CD4-positive, CD25-positive, alpha-beta regulatory T cell (primary cell): ENCODE measurements at regions not wholly inside any gene's neighbourhood (a gene's known extent, or its start where the extent isn't known, plus 50 kb on each side); places are given as distances from the start of the nearest gene placed in this dataset.

Experiments used
- ATAC-seq, 2 donors: fragments of 150-1000 bp; cut with Tn5 transposase; one replicate each; pipeline ENCODE4 v1.10.0; 2021; ENCODE audit warnings: low read depth in 2 of 2, moderate number of reproducible peaks in 2 of 2, moderate library complexity in 1 of 2
- DNase-seq, 3 donors: peaks; one replicate each; pipeline versions ENCODE4 v3.0.0 to v3.0.0-alpha.2; 2012 to 2022; ENCODE audit warnings: mixed read lengths in 1 of 3
- H3K27ac ChIP-seq: one replicate; pipeline ENCODE4 v1.7.0; 2013; ENCODE audit warnings: mild to moderate bottlenecking, low read length; ENCODE audit not compliant: insufficient read depth, poor library complexity, severe bottlenecking
- H3K27me3 ChIP-seq: one replicate; pipeline ENCODE4 v1.7.0; 2013; ENCODE audit warnings: low read length; ENCODE audit not compliant: control insufficient read depth, insufficient read depth
- H3K36me3 ChIP-seq: one replicate; pipeline ENCODE4 v1.7.0; 2013; ENCODE audit warnings: mild to moderate bottlenecking, low read length, moderate library complexity; ENCODE audit not compliant: control insufficient read depth, insufficient read depth
- H3K4me1 ChIP-seq: 2 replicates; pipeline ENCODE4 v1.7.0; 2013; ENCODE audit warnings: mild to moderate bottlenecking, low read length; ENCODE audit not compliant: insufficient read depth, control insufficient read depth, poor library complexity, severe bottlenecking
- H3K4me3 ChIP-seq: one replicate; pipeline ENCODE4 v1.7.0; 2013; ENCODE audit warnings: low read depth, mild to moderate bottlenecking, low read length, moderate library complexity
- H3K9me3 ChIP-seq, 2 experiments: 1 replicate in 1 of 2; 2 replicates in 1 of 2; pipeline ENCODE4 v1.7.0; 2013; ENCODE audit warnings: low read length in 2 of 2, mild to moderate bottlenecking in 1 of 2, moderate library complexity in 1 of 2; ENCODE audit not compliant: control insufficient read depth in 2 of 2
- H3K27ac Mint-ChIP-seq, 3 donors: one replicate each; pipeline ENCODE4 v1.8.0; 2020 to 2022; ENCODE audit warnings: mild to moderate bottlenecking in 3 of 3, mixed read lengths in 3 of 3, moderate library complexity in 2 of 3
- H3K27me3 Mint-ChIP-seq: one replicate; pipeline ENCODE4 v1.8.0; 2022; ENCODE audit warnings: mild to moderate bottlenecking, mixed read lengths
- H3K36me3 Mint-ChIP-seq: one replicate; pipeline ENCODE4 v1.8.0; 2020; ENCODE audit warnings: mixed read lengths
- H3K4me1 Mint-ChIP-seq, 4 donors: one replicate each; pipeline ENCODE4 v1.8.0; 2020 to 2022; ENCODE audit warnings: mixed read lengths in 4 of 4, mild to moderate bottlenecking in 1 of 4
- H3K4me3 Mint-ChIP-seq, 4 donors: one replicate each; pipeline ENCODE4 v1.8.0; 2020 to 2022; ENCODE audit warnings: mild to moderate bottlenecking in 4 of 4, mixed read lengths in 4 of 4, moderate library complexity in 3 of 4
- H3K9me3 Mint-ChIP-seq, 7 donors: one replicate each; pipeline ENCODE4 v1.8.0; 2020 to 2022; ENCODE audit warnings: mixed read lengths in 7 of 7, mild to moderate bottlenecking in 3 of 7, moderate library complexity in 2 of 7

DNA sequence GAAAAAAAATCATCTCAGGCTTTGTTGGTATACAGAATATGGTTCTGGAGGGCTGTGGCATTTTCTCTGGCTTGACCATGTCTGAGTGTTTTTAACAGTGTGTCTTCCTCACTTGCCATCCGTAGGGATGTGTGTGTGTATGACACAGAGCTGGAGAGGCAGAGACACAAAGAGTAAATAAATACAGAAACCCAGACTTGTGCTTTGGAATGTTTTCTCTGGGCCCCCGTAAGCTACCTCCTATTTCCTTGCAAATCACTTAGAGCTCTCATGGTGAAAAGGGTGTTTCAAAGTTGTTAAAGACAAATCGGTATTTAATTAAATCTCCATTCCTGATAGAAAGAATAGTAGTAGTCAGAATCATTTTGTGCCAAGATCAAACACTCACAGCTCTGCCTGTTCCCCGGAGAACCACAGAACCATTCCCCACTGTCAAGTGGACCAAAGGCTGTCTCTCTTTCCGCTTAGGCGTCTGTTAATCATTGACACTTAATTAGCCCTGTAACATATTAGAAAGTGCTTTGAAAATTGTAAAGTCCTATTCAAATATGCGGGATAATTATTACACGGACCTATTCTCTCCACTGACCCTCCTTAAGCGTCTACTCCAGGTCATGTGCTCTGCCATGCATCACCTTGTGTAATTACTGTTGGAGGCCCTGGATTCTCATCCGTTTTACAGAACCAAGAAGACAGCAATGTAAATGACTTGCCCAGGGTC is 313.6 kb upstream of the TLE3 start:
- Mint-ChIP-seq H3K4me3 (no peak overlapping the region), H3K36me3 (no peaks in the 10 kb centered on the region), H3K9me3 (peaks cover 0 to 1% (median 0%) of the 10 kb centered on the region in 7 donors), H3K4me1 (no peaks in the 10 kb centered on the region), H3K27me3 (peaks cover 11% of the 10 kb centered on the region), H3K27ac (no peak overlapping the region)
- DNase-seq (no peak), ATAC-seq (no peak)
- Histone ChIP-seq H3K4me1 (no peaks in the 10 kb centered on the region), H3K9me3 (no peaks in the 10 kb centered on the region), H3K27ac (no peak overlapping the region), H3K4me3 (no peak overlapping the region), H3K27me3 (no peaks in the 10 kb centered on the region), H3K36me3 (no peaks in the 10 kb centered on the region)

DNA sequence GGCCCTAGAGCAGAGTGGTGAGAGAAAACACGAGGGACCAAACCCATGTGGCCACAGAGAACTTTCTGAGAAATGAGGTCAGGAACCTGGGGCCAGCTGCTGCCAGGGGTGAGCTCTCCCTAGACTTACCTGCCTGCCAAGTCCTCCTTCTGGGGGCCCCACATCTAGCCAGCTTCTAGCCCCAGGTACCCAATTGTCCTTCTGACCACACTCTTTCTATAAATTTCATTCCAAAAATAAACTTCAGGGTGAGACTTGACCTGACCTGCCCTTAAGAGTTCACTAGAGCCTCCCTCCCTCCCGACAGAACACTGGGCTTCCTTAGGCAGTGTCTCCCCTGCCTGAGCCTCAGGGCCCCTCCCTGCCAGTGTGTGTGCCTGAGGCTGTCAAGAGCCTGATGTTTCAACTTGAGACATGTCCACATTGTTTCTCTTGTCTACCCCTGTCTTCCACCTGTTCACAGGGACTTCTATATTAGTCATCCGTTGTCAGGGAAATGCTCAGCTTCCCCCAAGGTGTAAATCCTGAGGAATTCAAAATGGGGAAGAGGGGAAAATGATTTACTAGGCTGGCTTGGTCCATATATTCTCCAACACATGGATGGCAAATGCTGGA is 312.8 kb upstream of the TLE3 start:
- Histone ChIP-seq H3K9me3 (no peaks in the 10 kb centered on the region), H3K27ac (no peak overlapping the region), H3K27me3 (no peaks in the 10 kb centered on the region), H3K4me1 (no peaks in the 10 kb centered on the region), H3K36me3 (no peaks in the 10 kb centered on the region), H3K4me3 (no peak overlapping the region)
- H3K27me3 Mint-ChIP-seq = peaks cover 11% of the 10 kb centered on the region
- ATAC-seq (no peak), DNase-seq (no peak)
- no peaks in the 10 kb centered on the region for H3K4me1 Mint-ChIP-seq
- no peaks in the 10 kb centered on the region for H3K36me3 Mint-ChIP-seq
- H3K27ac Mint-ChIP-seq = no peak overlapping the region
- H3K4me3 Mint-ChIP-seq = no peak overlapping the region
- peaks cover 0 to 1% (median 0%) of the 10 kb centered on the region in 7 donors for H3K9me3 Mint-ChIP-seq

DNA sequence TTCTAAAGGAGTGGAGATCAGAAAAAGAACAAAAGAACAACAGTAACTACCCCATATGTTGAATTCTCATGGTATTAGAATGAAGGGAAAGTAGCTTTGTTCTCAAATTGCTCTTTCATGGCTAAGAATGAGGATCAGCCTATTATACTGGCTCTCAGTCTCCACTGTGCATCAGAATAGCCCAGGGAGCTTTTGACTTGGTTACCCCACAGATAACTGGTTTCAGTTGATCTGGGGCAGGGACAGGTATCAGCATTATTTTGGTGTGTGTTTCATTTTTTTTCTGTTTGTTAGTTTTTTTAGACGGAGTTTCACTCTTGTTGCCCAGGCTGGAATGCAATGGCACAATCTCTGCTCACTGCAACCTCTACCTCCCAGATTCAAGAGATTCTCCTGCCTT is 311.7 kb upstream of the TLE3 start:
- Histone ChIP-seq H3K9me3 (no peaks in the 10 kb centered on the region), H3K4me1 (no peaks in the 10 kb centered on the region), H3K27me3 (no peaks in the 10 kb centered on the region), H3K4me3 (no peak overlapping the region), H3K27ac (no peak overlapping the region), H3K36me3 (no peaks in the 10 kb centered on the region)
- DNase-seq (no peak), ATAC-seq (no peak)
- peaks cover 11% of the 10 kb centered on the region for H3K27me3 Mint-ChIP-seq
- H3K4me1 Mint-ChIP-seq = no peaks in the 10 kb centered on the region
- peaks cover 0 to 2% (median 0%) of the 10 kb centered on the region in 7 donors for H3K9me3 Mint-ChIP-seq
- H3K27ac Mint-ChIP-seq = no peak overlapping the region
- no peak overlapping the region for H3K4me3 Mint-ChIP-seq
- no peaks in the 10 kb centered on the region for H3K36me3 Mint-ChIP-seq

DNA sequence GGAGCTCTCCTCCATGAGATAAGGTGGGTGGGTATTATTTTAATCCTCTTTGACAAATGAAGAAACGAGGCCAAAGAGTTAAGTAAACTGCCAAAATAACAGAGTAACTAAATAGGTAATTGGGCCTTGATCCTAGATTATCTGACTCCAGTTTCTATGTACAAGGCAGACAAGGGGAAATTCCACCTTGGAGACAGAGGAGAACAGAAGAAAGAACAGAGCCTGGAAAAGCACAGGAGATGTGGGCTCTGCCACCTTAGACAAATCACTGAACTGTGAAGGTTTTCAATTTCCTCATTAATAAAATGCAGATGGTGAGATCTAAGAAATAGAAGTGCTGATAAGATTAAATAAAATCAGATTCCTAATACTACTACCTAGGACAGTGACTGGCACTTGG is 310.2 kb upstream of the TLE3 start:
- H3K4me3 Mint-ChIP-seq = no peak overlapping the region
- H3K4me1 ChIP-seq = no peaks in the 10 kb centered on the region
- no peaks in the 10 kb centered on the region for H3K27me3 ChIP-seq
- no peaks in the 10 kb centered on the region for H3K36me3 Mint-ChIP-seq
- no peaks in the 10 kb centered on the region for H3K36me3 ChIP-seq
- no peak overlapping the region for H3K27ac Mint-ChIP-seq
- no peak overlapping the region for H3K27ac ChIP-seq
- H3K9me3 Mint-ChIP-seq = peaks cover 0 to 2% (median 0%) of the 10 kb centered on the region in 7 donors
- DNase-seq = no peak
- ATAC-seq = no peak
- no peaks in the 10 kb centered on the region for H3K4me1 Mint-ChIP-seq
- H3K4me3 ChIP-seq = no peak overlapping the region
- peaks cover 7% of the 10 kb centered on the region for H3K27me3 Mint-ChIP-seq
- H3K9me3 ChIP-seq = no peaks in the 10 kb centered on the region

DNA sequence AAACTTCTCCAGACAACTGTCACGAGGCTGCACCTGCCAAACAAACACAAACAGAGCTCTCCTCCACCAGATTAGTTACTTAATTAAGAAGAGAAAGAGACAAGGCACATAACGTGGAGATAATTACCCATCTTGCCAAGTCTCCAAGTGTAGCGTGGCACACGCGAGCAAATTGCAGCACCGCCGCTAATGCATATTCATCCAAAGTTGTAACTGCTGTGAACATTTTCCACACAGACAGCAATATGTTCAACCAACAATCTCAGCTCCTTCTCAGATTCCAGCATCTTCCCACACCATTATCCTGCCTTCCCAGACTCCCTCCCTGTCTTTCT is 309.6 kb upstream of the TLE3 start:
- H3K27ac ChIP-seq = no peak overlapping the region
- no peak overlapping the region for H3K4me3 ChIP-seq
- no peaks in the 10 kb centered on the region for H3K9me3 ChIP-seq
- H3K27me3 Mint-ChIP-seq = peaks cover 13% of the 10 kb centered on the region
- H3K4me1 Mint-ChIP-seq = peaks cover 0 to 2% (median 0%) of the 10 kb centered on the region in 4 donors
- H3K4me1 ChIP-seq = no peaks in the 10 kb centered on the region
- no peaks in the 10 kb centered on the region for H3K36me3 Mint-ChIP-seq
- no peak for ATAC-seq
- peaks cover under 1% of the 10 kb centered on the region for H3K27me3 ChIP-seq
- H3K27ac Mint-ChIP-seq = no peak overlapping the region
- no peaks in the 10 kb centered on the region for H3K36me3 ChIP-seq
- no peak overlapping the region for H3K4me3 Mint-ChIP-seq
- DNase-seq = no peak
- H3K9me3 Mint-ChIP-seq = peaks cover 0 to 2% (median 0%) of the 10 kb centered on the region in 7 donors

DNA sequence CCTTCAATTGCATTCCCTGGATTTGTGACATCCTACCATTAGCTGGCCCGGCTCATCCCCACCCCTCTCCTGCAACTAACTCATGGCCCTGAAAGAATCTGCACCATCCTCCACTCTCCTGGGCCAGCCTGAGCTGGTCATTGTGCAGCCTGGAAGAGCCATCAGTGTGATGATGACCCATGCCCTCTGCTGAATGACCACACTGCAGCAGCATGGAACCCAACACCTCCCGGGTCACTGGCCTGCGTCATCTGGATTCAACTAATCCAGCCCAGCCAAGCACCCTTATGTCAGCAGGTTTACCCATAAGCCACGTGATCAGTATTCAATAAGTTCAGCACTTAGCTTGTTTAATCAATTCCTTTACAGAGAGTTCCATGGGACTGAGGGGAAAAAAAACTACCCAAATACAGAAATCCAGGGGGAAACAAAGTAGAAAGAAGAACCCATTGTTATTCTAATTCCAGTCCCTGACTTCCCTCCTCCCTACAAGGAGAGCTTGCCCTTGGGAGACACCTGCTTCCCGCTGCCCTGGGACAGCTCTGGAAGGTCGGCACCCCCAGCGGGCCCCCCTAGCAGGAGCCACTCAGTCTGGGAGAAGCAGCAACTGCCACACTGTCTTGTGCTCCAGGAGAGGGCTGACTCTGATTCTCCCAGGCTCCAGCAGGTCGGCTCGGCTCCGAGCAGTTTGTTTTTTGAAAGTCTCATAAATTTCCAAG is 309.1 kb upstream of the TLE3 start:
- Mint-ChIP-seq H3K9me3 (peaks cover 0 to 2% (median 0%) of the 10 kb centered on the region in 7 donors), H3K27ac (no peak overlapping the region), H3K36me3 (no peaks in the 10 kb centered on the region), H3K4me1 (peaks cover 0 to 2% (median 0%) of the 10 kb centered on the region in 4 donors), H3K4me3 (no peak overlapping the region), H3K27me3 (peaks cover 13% of the 10 kb centered on the region)
- no peaks in the 10 kb centered on the region for H3K9me3 ChIP-seq
- H3K36me3 ChIP-seq = no peaks in the 10 kb centered on the region
- H3K27ac ChIP-seq = no peak overlapping the region
- H3K4me1 ChIP-seq = no peaks in the 10 kb centered on the region
- ATAC-seq = no peak
- no peak for DNase-seq
- no peak overlapping the region for H3K4me3 ChIP-seq
- H3K27me3 ChIP-seq = peaks cover 3% of the 10 kb centered on the region

DNA sequence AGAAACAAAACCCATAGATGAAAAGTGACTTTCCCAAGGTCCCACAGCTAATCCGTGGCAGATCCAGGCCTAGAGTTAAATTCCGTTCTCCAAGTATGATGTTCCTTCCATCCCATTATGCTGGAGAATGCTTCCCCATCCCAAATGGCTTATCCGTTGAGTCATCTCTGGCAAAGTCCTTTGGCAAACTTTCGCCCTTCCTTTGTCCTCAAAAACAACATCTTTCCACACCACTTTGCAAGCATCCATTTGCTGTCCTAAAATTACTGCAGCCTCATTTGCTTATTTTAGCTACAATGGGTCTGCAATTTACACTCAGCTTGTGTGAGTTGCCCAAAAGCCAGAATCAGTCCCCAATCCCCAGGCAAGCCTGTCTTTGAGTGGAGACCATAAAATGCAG is 304.0 kb upstream of the TLE3 start:
- Mint-ChIP-seq H3K36me3 (no peaks in the 10 kb centered on the region), H3K9me3 (peaks cover 0 to 2% (median 0%) of the 10 kb centered on the region in 7 donors), H3K4me3 (no peak overlapping the region), H3K4me1 (peaks cover 0 to 2% (median 0%) of the 10 kb centered on the region in 4 donors), H3K27ac (no peak overlapping the region), H3K27me3 (peaks cover 12% of the 10 kb centered on the region)
- Histone ChIP-seq H3K36me3 (no peaks in the 10 kb centered on the region), H3K27me3 (peaks cover 3% of the 10 kb centered on the region), H3K4me3 (no peak overlapping the region), H3K27ac (no peak overlapping the region), H3K4me1 (no peaks in the 10 kb centered on the region), H3K9me3 (no peaks in the 10 kb centered on the region)
- DNase-seq (no peak), ATAC-seq (no peak)
